ENCODE measurements at regions not wholly inside any gene's neighbourhood (a gene's known extent, or its start where the extent isn't known, plus 50 kb on each side); places are given as distances from the start of the nearest gene placed in this dataset.

GRCh38 chr2:156132941-156133340, 199.6 kb downstream of the NR4A2 start:
- Histone ChIP-seq H3K9me3 (no peaks in the 10 kb centered on the region), H3K4me1 (no peaks in the 10 kb centered on the region), H3K27me3 (no peaks in the 10 kb centered on the region), H3K27ac (no peak overlapping the region), H3K4me3 (no peak overlapping the region), H3K36me3 (no peaks in the 10 kb centered on the region)
- intact Hi-C loops (cut with DNase I; ENCODE audit: low total_unique reads) (no loop called here), in situ Hi-C loops (cut with MboI; ENCODE audit: low sequenced_read_pairs in 4 of 4) (no loop called here)
- TF ChIP-seq POLR2A (IDR thresholded peaks at IDR 0.05) (no peak), CTCF (IDR thresholded peaks at IDR 0.05 in 4 of 5, conservative IDR thresholded peaks at IDR 0.05 in 1 of 5) (no peak)
- ATAC-seq (no peak), DNase-seq (no peak)

- Histone ChIP-seq H3K4me3 (no peak overlapping the region), H3K36me3 (no peaks in the 10 kb centered on the region), H3K27ac (no peak overlapping the region), H3K9me3 (no peaks in the 10 kb centered on the region), H3K27me3 (no peaks in the 10 kb centered on the region), H3K4me1 (no peaks in the 10 kb centered on the region)
- DNase-seq (no peak), ATAC-seq (no peak)
- no peak for TF ChIP-seq POLR2A (IDR thresholded peaks at IDR 0.05)
- no peak for TF ChIP-seq CTCF (IDR thresholded peaks at IDR 0.05 in 4 of 5, conservative IDR thresholded peaks at IDR 0.05 in 1 of 5)
- intact Hi-C loops (cut with DNase I; ENCODE audit: low total_unique reads), result no loop called here
- in situ Hi-C loops (cut with MboI; ENCODE audit: low sequenced_read_pairs in 4 of 4), result no loop called here
These were observed 200.4 kb downstream of the NR4A2 start for GRCh38 chr2:156132130-156132529.

GRCh38 chr2:156129227-156129626, 203.3 kb downstream of the NR4A2 start:
- intact Hi-C loops (cut with DNase I; ENCODE audit: low total_unique reads), result no loop called here
- no peaks in the 10 kb centered on the region for H3K36me3 ChIP-seq
- H3K4me3 ChIP-seq, result no peak overlapping the region
- H3K27me3 ChIP-seq, result no peaks in the 10 kb centered on the region
- DNase-seq, result no peak
- TF ChIP-seq POLR2A (IDR thresholded peaks at IDR 0.05) (no peak), CTCF (IDR thresholded peaks at IDR 0.05 in 4 of 5, conservative IDR thresholded peaks at IDR 0.05 in 1 of 5) (no peak)
- H3K27ac ChIP-seq, result no peak overlapping the region
- in situ Hi-C loops (cut with MboI; ENCODE audit: low sequenced_read_pairs in 4 of 4), result no loop called here
- no peak for ATAC-seq
- H3K9me3 ChIP-seq, result no peaks in the 10 kb centered on the region
- no peaks in the 10 kb centered on the region for H3K4me1 ChIP-seq

GRCh38 chr2:156125018-156125417, 207.5 kb downstream of the NR4A2 start:
- no peak for TF ChIP-seq POLR2A (IDR thresholded peaks at IDR 0.05)
- TF ChIP-seq CTCF (IDR thresholded peaks at IDR 0.05 in 4 of 5, conservative IDR thresholded peaks at IDR 0.05 in 1 of 5), result no peak
- Histone ChIP-seq H3K27me3 (no peaks in the 10 kb centered on the region), H3K27ac (no peak overlapping the region), H3K36me3 (no peaks in the 10 kb centered on the region), H3K4me1 (no peaks in the 10 kb centered on the region), H3K9me3 (no peaks in the 10 kb centered on the region), H3K4me3 (no peak overlapping the region)
- no peak for DNase-seq
- no peak for ATAC-seq
- intact Hi-C loops (cut with DNase I; ENCODE audit: low total_unique reads) (no loop called here), in situ Hi-C loops (cut with MboI; ENCODE audit: low sequenced_read_pairs in 4 of 4) (no loop called here)

- Histone ChIP-seq H3K27ac (no peak overlapping the region), H3K36me3 (no peaks in the 10 kb centered on the region), H3K4me1 (no peaks in the 10 kb centered on the region), H3K9me3 (no peaks in the 10 kb centered on the region), H3K27me3 (no peaks in the 10 kb centered on the region), H3K4me3 (no peak overlapping the region)
- ATAC-seq (no peak), DNase-seq (no peak)
- TF ChIP-seq POLR2A (IDR thresholded peaks at IDR 0.05) (no peak), CTCF (IDR thresholded peaks at IDR 0.05 in 4 of 5, conservative IDR thresholded peaks at IDR 0.05 in 1 of 5) (no peak)
- intact Hi-C loops (cut with DNase I; ENCODE audit: low total_unique reads), result no loop called here
- in situ Hi-C loops (cut with MboI; ENCODE audit: low sequenced_read_pairs in 4 of 4), result no loop called here
These were observed 208.1 kb downstream of the NR4A2 start for GRCh38 chr2:156124458-156124857.
